GM19324 (cell line): ENCODE measurements at regions not wholly inside any gene's neighbourhood (a gene's known extent, or its start where the extent isn't known, plus 50 kb on each side); places are given as distances from the start of the nearest gene placed in this dataset.

Source experiments
- ATAC-seq: cut with Tn5 transposase; IDR thresholded peaks from one replicate; pipeline ENCODE4 v1.9.1; 2021; ENCODE audit warnings: mild to moderate bottlenecking, moderate library complexity; ENCODE audit not compliant: unreplicated experiment, low FRiP score

- no peak for ATAC-seq
Measured at GRCh38 chr16:59411961-59412841, 678.1 kb upstream of the GOT2 start.

GRCh38 chr16:59410451-59410850 is 676.3 kb upstream of the GOT2 start:
- no peak for ATAC-seq

GRCh38 chr16:59405802-59406201 is 671.7 kb upstream of the GOT2 start:
- no peak for ATAC-seq

GRCh38 chr16:59404509-59404908 is 670.4 kb upstream of the GOT2 start:
- no peak for ATAC-seq

- ATAC-seq, result no peak
Measured at GRCh38 chr16:59400830-59401229, 666.7 kb upstream of the GOT2 start.

GRCh38 chr16:59397638-59398037 is 663.5 kb upstream of the GOT2 start:
- ATAC-seq, result no peak

- no peak for ATAC-seq
Measured at GRCh38 chr16:59394526-59394925, 660.4 kb upstream of the GOT2 start.

- no peak for ATAC-seq
Measured at GRCh38 chr16:59392911-59393310, 658.8 kb upstream of the GOT2 start.

GRCh38 chr16:59391617-59392364 is 657.7 kb upstream of the GOT2 start:
- ATAC-seq, result no peak

GRCh38 chr16:59385959-59386358 is 651.8 kb upstream of the GOT2 start:
- ATAC-seq, result no peak

GRCh38 chr16:59385491-59385890 is 651.4 kb upstream of the GOT2 start:
- ATAC-seq, result no peak

GRCh38 chr16:59373632-59374031 is 639.5 kb upstream of the GOT2 start:
- ATAC-seq, result no peak

- no peak for ATAC-seq
Measured at GRCh38 chr16:59370717-59371116, 636.6 kb upstream of the GOT2 start.

GRCh38 chr16:59369523-59369922 is 635.4 kb upstream of the GOT2 start:
- ATAC-seq, result no peak

- ATAC-seq, result no peak
Measured at GRCh38 chr16:59368586-59368985, 634.5 kb upstream of the GOT2 start.

GRCh38 chr16:59356709-59357108 is 622.6 kb upstream of the GOT2 start:
- no peak for ATAC-seq

GRCh38 chr16:59356144-59356543 is 622.0 kb upstream of the GOT2 start:
- ATAC-seq, result no peak

- no peak for ATAC-seq
Measured at GRCh38 chr16:59355704-59356103, 621.6 kb upstream of the GOT2 start.

GRCh38 chr16:59351305-59351903 is 617.3 kb upstream of the GOT2 start:
- ATAC-seq, result no peak

- no peak for ATAC-seq
Measured at GRCh38 chr16:59350670-59351069, 616.6 kb upstream of the GOT2 start.

GRCh38 chr16:59342669-59343068 is 608.6 kb upstream of the GOT2 start:
- no peak for ATAC-seq
